Panc1 (cell line): ENCODE measurements at regions not wholly inside any gene's neighbourhood (a gene's known extent, or its start where the extent isn't known, plus 50 kb on each side); places are given as distances from the start of the nearest gene placed in this dataset.

Source experiments
- ATAC-seq: fragments of 200-7000 bp; cut with Tn5 transposase; 2 replicates; pipeline ENCODE4 v1.9.1; 2020; ENCODE audit warnings: mild to moderate bottlenecking, moderate library complexity
- BruUV-seq: library from RNA; stranded (reverse); fragments of 400-500 nt; replicated peaks from 2 replicates; lab custom pipeline; 2021; lab: Mats Ljungman, UMichigan
- CTCF ChIA-PET: fragments of 300-600 bp; sonication (Branson Sonifier 250); formaldehyde crosslinking; loops from one replicate; lab custom pipeline; 2022; ENCODE audit warnings: antibody characterized with exemption; lab: Charles Lee
- POLR2A ChIA-PET: fragments of 300-600 bp; sonication (Branson Sonifier 250); formaldehyde crosslinking; loops from one replicate; lab custom pipeline; 2022; ENCODE audit warnings: antibody characterized with exemption; lab: Charles Lee
- DNase-seq: peaks from one replicate; pipeline ENCODE4 v3.0.0-alpha.2; 2010; ENCODE audit warnings: low read depth, low spot score
- H3K27ac ChIP-seq: 2 replicates; pipeline ENCODE4 v1.5.1; 2011; ENCODE audit warnings: mild to moderate bottlenecking, low read length, inconsistent platforms
- H3K27me3 ChIP-seq: fragments of 200-500 bp; sonication (Bioruptor generic); 2 replicates; pipeline ENCODE4 v1.6.0; 2014; ENCODE audit warnings: low read length, inconsistent platforms; ENCODE audit not compliant: control insufficient read depth, insufficient read depth
- H3K36me3 ChIP-seq: fragments of 200-500 bp; sonication (Bioruptor generic); 2 replicates; pipeline ENCODE4 v1.5.1; 2014; ENCODE audit warnings: inconsistent platforms, mild to moderate bottlenecking, low read length, moderate library complexity; ENCODE audit not compliant: control insufficient read depth, insufficient read depth
- H3K4me1 ChIP-seq: 2 replicates; pipeline ENCODE4 v1.5.1; 2011; ENCODE audit warnings: inconsistent platforms, mild to moderate bottlenecking, low read length, moderate library complexity; ENCODE audit not compliant: control insufficient read depth, insufficient read depth
- H3K4me3 ChIP-seq, 2 experiments: 2 replicates each; pipeline ENCODE4 v1.5.1; 2011 to 2012; ENCODE audit warnings: low read depth in 2 of 2, low read length in 2 of 2, mild to moderate bottlenecking in 2 of 2, inconsistent platforms in 1 of 2, moderate library complexity in 1 of 2
- H3K9me3 ChIP-seq: fragments of 200-500 bp; sonication (Bioruptor generic); 2 replicates; pipeline ENCODE4 v1.5.1; 2014; ENCODE audit warnings: low read depth, mild to moderate bottlenecking, inconsistent platforms, low read length, moderate library complexity; ENCODE audit not compliant: control insufficient read depth, insufficient read depth
- CTCF ChIP-seq: fragments of 450-650 bp; IDR thresholded peaks from 2 replicates; pipeline ENCODE4 v1.5.1; 2017; ENCODE audit warnings: mild to moderate bottlenecking
- POLR2AphosphoS5 ChIP-seq: IDR thresholded peaks from 2 replicates; pipeline ENCODE4 v1.6.1; 2012; ENCODE audit warnings: mild to moderate bottlenecking, low read depth, low read length, moderate library complexity
- REST ChIP-seq, 2 experiments: IDR thresholded peaks; 2 replicates each; pipeline ENCODE4 v1.6.1; 2011 to 2012; ENCODE audit warnings: low read depth in 2 of 2, control low read depth in 1 of 2, low read length in 1 of 2, mild to moderate bottlenecking in 1 of 2, moderate library complexity in 1 of 2; ENCODE audit not compliant: insufficient read depth in 1 of 2
- SIN3A ChIP-seq: IDR thresholded peaks from 2 replicates; pipeline ENCODE4 v1.6.1; 2012; ENCODE audit warnings: low read depth, mild to moderate bottlenecking, low read length, moderate library complexity, borderline replicate concordance; ENCODE audit not compliant: insufficient read depth
- TCF7L2 ChIP-seq: IDR thresholded peaks from 2 replicates; pipeline ENCODE4 v1.6.1; 2011; ENCODE audit warnings: mild to moderate bottlenecking, low read depth, low read length, inconsistent platforms
- in situ Hi-C: cut with HindIII; loops from 2 replicates; pipeline ENCODE4 v1.10.0; 2016; ENCODE audit warnings: low sequenced_read_pairs, low pct_unique_long_range_greater_than_20kb
- intact Hi-C: fragments of 100-400 bp; cut with micrococcal nuclease; formaldehyde crosslinking; loops from one replicate; pipeline ENCODE4 v1.10.0; 2022; ENCODE audit not compliant: unreplicated experiment

GRCh38 chr4:71258323-71258722, 80.5 kb upstream of the SLC4A4 start:
- no TSS peak for BruUV-seq

GRCh38 chr4:71259280-71259679, 79.5 kb upstream of the SLC4A4 start:
- no peaks in the 10 kb centered on the region for H3K9me3 ChIP-seq
- intact Hi-C loops, result no loop called here
- ATAC-seq, result no peak
- TF ChIP-seq SIN3A (no peak), POLR2AphosphoS5 (no peak), CTCF (no peak), REST (IDR thresholded peaks at IDR 0.05; ENCODE audit: insufficient read depth in 1 of 2, low read depth in 2 of 2, low read length in 1 of 2) (no peak), TCF7L2 (no peak)
- no peak for DNase-seq
- no peak overlapping the region for H3K27ac ChIP-seq
- ChIA-PET POLR2A (no interaction called here), CTCF (no interaction called here)
- in situ Hi-C loops, result no loop called here
- no peaks in the 10 kb centered on the region for H3K27me3 ChIP-seq
- no peaks in the 10 kb centered on the region for H3K36me3 ChIP-seq
- BruUV-seq, result no TSS peak
- no peak overlapping the region for H3K4me3 ChIP-seq
- H3K4me1 ChIP-seq, result no peaks in the 10 kb centered on the region

More at GRCh38 chr4:71258323-71258722, 80.5 kb upstream of the SLC4A4 start:
- TF ChIP-seq CTCF (no peak), TCF7L2 (no peak), REST (IDR thresholded peaks at IDR 0.05; ENCODE audit: insufficient read depth in 1 of 2, low read depth in 2 of 2, low read length in 1 of 2) (no peak), POLR2AphosphoS5 (no peak), SIN3A (no peak)
- Histone ChIP-seq H3K27ac (no peak overlapping the region), H3K27me3 (no peaks in the 10 kb centered on the region), H3K4me3 (no peak overlapping the region), H3K9me3 (no peaks in the 10 kb centered on the region), H3K36me3 (no peaks in the 10 kb centered on the region), H3K4me1 (no peaks in the 10 kb centered on the region)
- intact Hi-C loops (no loop called here), in situ Hi-C loops (no loop called here)
- DNase-seq, result no peak
- ChIA-PET POLR2A (no interaction called here), CTCF (no interaction called here)
- ATAC-seq, result no peak
